Psoas muscle (tissue), 7 donors: ENCODE measurements at regions not wholly inside any gene's neighbourhood (a gene's known extent, or its start where the extent isn't known, plus 50 kb on each side); places are given as distances from the start of the nearest gene placed in this dataset.

Experiments
- ATAC-seq, 4 donors: fragments of 200-7000 bp; cut with Tn5 transposase; one replicate each; pipeline ENCODE4 v1.9.1; 2020; ENCODE audit warnings: moderate library complexity in 3 of 4, mild to moderate bottlenecking in 2 of 4
- DNase-seq, 2 donors: peaks; one replicate each; pipeline ENCODE4 v3.0.0-alpha.2; 2020
- H3K27ac ChIP-seq: fragments of 200-600 bp; one replicate; pipeline ENCODE4 v1.8.0; 2022
- H3K27me3 ChIP-seq, 3 donors: fragments of 200-600 bp in 1 of 3; one replicate each; pipeline versions ENCODE4 v1.6.1 to v1.8.0; 2013 to 2022; ENCODE audit warnings: low read length in 2 of 3, mild to moderate bottlenecking in 2 of 3, moderate library complexity in 1 of 3; ENCODE audit not compliant: insufficient read depth in 3 of 3
- H3K36me3 ChIP-seq, 2 donors: fragments of 200-600 bp in 1 of 2; one replicate each; pipeline versions ENCODE4 v1.6.1 to v1.8.0; 2013 to 2022; ENCODE audit warnings: low read depth in 1 of 2, mild to moderate bottlenecking in 1 of 2, moderate library complexity in 1 of 2; ENCODE audit not compliant: insufficient read depth in 1 of 2
- H3K4me1 ChIP-seq: fragments of 200-600 bp; one replicate; pipeline ENCODE4 v1.8.0; 2022
- H3K4me3 ChIP-seq: fragments of 200-600 bp; one replicate; pipeline ENCODE4 v1.8.0; 2022; ENCODE audit warnings: mild to moderate bottlenecking
- H3K9me3 ChIP-seq: fragments of 200-600 bp; one replicate; pipeline ENCODE4 v1.8.0; 2022
- CTCF ChIP-seq: fragments of 200-600 bp; IDR thresholded peaks from one replicate; pipeline ENCODE4 v1.8.0; 2022; ENCODE audit warnings: antibody characterized with exemption
- WGBS, 3 donors: extraction: QIAGEN DNeasy Blood & Tissue Kit; methylation state at CpG; one replicate each; pipeline versions ENCODE4 v1.1.6 to v1.1.7; 2013; 5-methylcytosine and 5-hydroxymethylcytosine counted together
- intact Hi-C, 2 donors: fragments of 100-400 bp; cut with DNase I; formaldehyde crosslinking; loops; one replicate each; pipeline versions ENCODE4 v1.11.0 to v1.14.2; 2022
- donor health status: healthy with polysubstance abuse.
- donor health status: DM: no; HTN: no; CAD: no; lungs with moderate emphysema.
- donor health status: Bipolar disorder and iron deficiency.
- donor health status: healthy.
- donor health status: DM: yes; HTN: yes; CAD: no.
- donor health status: DM: no; HTN: no; CAD: no.
- donor health status: DM: yes; HTN: yes; CAD: no.

GRCh38 chr15:77731067-77731466, 98.4 kb upstream of the LINGO1 start:
- peaks cover 0 to 14% (median 5%) of the 10 kb centered on the region in 3 donors for H3K27me3 ChIP-seq
- intact Hi-C loops = no loop called here
- no peaks in the 10 kb centered on the region for H3K36me3 ChIP-seq
- H3K27ac ChIP-seq = no peak overlapping the region
- DNase-seq (no peak), ATAC-seq (no peak)
- 92 to 93% (median 93%) methylated on average over 8 of the region's 8 CpGs for WGBS, 3 donors
- no peaks in the 10 kb centered on the region for H3K9me3 ChIP-seq
- H3K4me1 ChIP-seq = no peaks in the 10 kb centered on the region
- H3K4me3 ChIP-seq = no peak overlapping the region
- TF ChIP-seq CTCF = no peak

GRCh38 chr15:77727635-77728304, 95.1 kb upstream of the LINGO1 start:
- Histone ChIP-seq H3K4me1 (no peaks in the 10 kb centered on the region), H3K27ac (no peak overlapping the region), H3K36me3 (no peaks in the 10 kb centered on the region), H3K27me3 (peaks cover 0 to 20% (median 10%) of the 10 kb centered on the region in 3 donors), H3K4me3 (no peak overlapping the region), H3K9me3 (no peaks in the 10 kb centered on the region)
- DNase-seq (no peak), ATAC-seq (no peak)
- no peak for TF ChIP-seq CTCF
- intact Hi-C loops = no loop called here
- 47 to 59% (median 53%) methylated on average over 7 of the region's 7 CpGs for WGBS, 3 donors

DNA sequence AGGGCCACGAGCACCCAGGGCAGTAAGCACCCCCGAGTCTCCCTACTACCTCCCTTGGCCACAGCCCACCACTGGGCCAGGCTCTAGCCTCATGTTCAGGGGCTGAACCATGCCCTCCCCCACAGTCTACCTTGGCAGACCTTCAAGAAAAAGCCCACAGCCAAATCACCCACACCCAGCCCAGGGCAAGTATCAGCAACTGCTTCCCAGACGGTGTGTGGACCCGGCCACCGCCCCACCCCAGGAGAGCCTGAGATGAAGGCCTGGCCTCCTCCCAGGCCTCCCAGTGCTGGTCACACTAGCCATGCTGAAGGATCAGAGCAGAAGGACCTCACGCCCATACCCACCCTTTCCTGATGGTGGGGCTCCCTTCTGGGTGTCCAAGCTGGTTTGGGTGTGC, 92.0 kb upstream of the LINGO1 start:
- Histone ChIP-seq H3K27me3 (peaks cover 0 to 23% (median 10%) of the 10 kb centered on the region in 3 donors), H3K36me3 (no peaks in the 10 kb centered on the region), H3K4me3 (no peak overlapping the region), H3K27ac (no peak overlapping the region), H3K9me3 (no peaks in the 10 kb centered on the region), H3K4me1 (no peaks in the 10 kb centered on the region)
- WGBS, 3 donors = 74 to 78% (median 77%) methylated on average over 6 of the region's 6 CpGs
- TF ChIP-seq CTCF = no peak
- ATAC-seq (no peak), DNase-seq (no peak)
- intact Hi-C loops = no loop called here

GRCh38 chr15:77723756-77724155, 91.0 kb upstream of the LINGO1 start:
- Histone ChIP-seq H3K9me3 (no peaks in the 10 kb centered on the region), H3K36me3 (no peaks in the 10 kb centered on the region), H3K4me1 (no peaks in the 10 kb centered on the region), H3K4me3 (no peak overlapping the region), H3K27ac (no peak overlapping the region), H3K27me3 (peaks cover 0 to 26% (median 10%) of the 10 kb centered on the region in 3 donors)
- ATAC-seq (no peak), DNase-seq (no peak)
- WGBS, 3 donors = 65 to 72% (median 67%) methylated on average over 16 of the region's 16 CpGs
- TF ChIP-seq CTCF = no peak
- intact Hi-C loops = no loop called here
